Neural cell (in vitro differentiated cells): ENCODE measurements at regions not wholly inside any gene's neighbourhood (a gene's known extent, or its start where the extent isn't known, plus 50 kb on each side); places are given as distances from the start of the nearest gene placed in this dataset.

Experiments used
- CTCF ChIP-seq: fragments of 450-650 bp; IDR thresholded peaks from 2 replicates; pipeline ENCODE4 v1.5.1; 2014; ENCODE audit warnings: antibody characterized with exemption, mild to moderate bottlenecking, moderate library complexity; ENCODE audit not compliant: poor library complexity, severe bottlenecking
- EP300 ChIP-seq: fragments of 450-650 bp; conservative IDR thresholded peaks from 2 replicates; pipeline ENCODE4 v1.6.1; 2014; ENCODE audit warnings: antibody characterized with exemption, mild to moderate bottlenecking, moderate library complexity; ENCODE audit not compliant: poor library complexity, severe bottlenecking
- EZH2 ChIP-seq: fragments of 200-600, 300-800 bp; shearing (Covaris generic), sonication (generic); IDR thresholded peaks from 2 replicates; pipeline ENCODE4 v1.6.1; 2014; ENCODE audit warnings: antibody characterized with exemption, low read length, borderline replicate concordance, mild to moderate bottlenecking; ENCODE audit not compliant: insufficient read depth, poor library complexity, severe bottlenecking
- MXI1 ChIP-seq: fragments of 450-650 bp; conservative IDR thresholded peaks from 2 replicates; pipeline ENCODE4 v1.6.1; 2014; ENCODE audit warnings: antibody characterized with exemption, mild to moderate bottlenecking; ENCODE audit not compliant: poor library complexity, severe bottlenecking
- POLR2AphosphoS5 ChIP-seq: IDR thresholded peaks from 2 replicates; pipeline ENCODE4 v1.6.1; 2012
- RAD21 ChIP-seq: fragments of 450-650 bp; conservative IDR thresholded peaks from 2 replicates; pipeline ENCODE4 v1.6.1; 2014; ENCODE audit warnings: antibody characterized with exemption, mild to moderate bottlenecking, moderate library complexity
- REST ChIP-seq: IDR thresholded peaks from 2 replicates; pipeline ENCODE4 v1.6.1; 2012; ENCODE audit warnings: borderline replicate concordance
- SMC3 ChIP-seq: fragments of 450-650 bp; conservative IDR thresholded peaks from 2 replicates; pipeline ENCODE4 v1.6.1; 2014; ENCODE audit warnings: antibody characterized with exemption, mild to moderate bottlenecking, moderate library complexity; ENCODE audit not compliant: poor library complexity
- TAF1 ChIP-seq: IDR thresholded peaks from 2 replicates; pipeline ENCODE4 v1.6.1; 2012; ENCODE audit warnings: low read depth

GRCh38 chr10:29876008-29876555 lies 183.3 kb downstream of the JCAD start:
- TF ChIP-seq EZH2 (no peak), CTCF (no peak), RAD21 (no peak), REST (no peak), POLR2AphosphoS5 (no peak), TAF1 (no peak), MXI1 (no peak), EP300 (no peak), SMC3 (no peak)
